PC-9 (cell line): ENCODE measurements at regions not wholly inside any gene's neighbourhood (a gene's known extent, or its start where the extent isn't known, plus 50 kb on each side); places are given as distances from the start of the nearest gene placed in this dataset.

Source experiments
- BruUV-seq: library from RNA; stranded (reverse); fragments of 400-500 nt; replicated peaks from 2 replicates; lab custom pipeline; 2021; lab: Mats Ljungman, UMichigan
- CTCF ChIA-PET: fragments of 300-600 bp; sonication (Branson Sonifier 250); formaldehyde crosslinking; loops from one replicate; lab custom pipeline; 2022; ENCODE audit warnings: antibody characterized with exemption; lab: Charles Lee
- POLR2A ChIA-PET: fragments of 300-600 bp; sonication (Branson Sonifier 250); formaldehyde crosslinking; loops from one replicate; lab custom pipeline; 2022; ENCODE audit warnings: antibody characterized with exemption; ENCODE audit not compliant: unreplicated experiment; lab: Charles Lee
- DNase-seq, 2 experiments: peaks; one replicate each; pipeline versions ENCODE4 v3.0.0 to v3.0.0-alpha.2; 2015 to 2022; ENCODE audit warnings: mixed read lengths in 1 of 2
- H2AFZ ChIP-seq: fragments of 200-600 bp; sonication (generic); 2 replicates; pipeline ENCODE4 v1.8.1; 2017; ENCODE audit warnings: antibody characterized with exemption
- H3F3A ChIP-seq: fragments of 200-600 bp; sonication (generic); 2 replicates; pipeline ENCODE4 v1.8.1; 2017; ENCODE audit warnings: antibody characterized with exemption, mild to moderate bottlenecking, low read depth; ENCODE audit not compliant: insufficient read depth
- H3K27ac ChIP-seq: fragments of 200-600 bp; sonication (generic); 2 replicates; pipeline ENCODE4 v1.6.1; 2016; ENCODE audit warnings: mixed run types
- H3K27me3 ChIP-seq: fragments of 200-600 bp; sonication (generic); 2 replicates; pipeline ENCODE4 v1.6.1; 2016; ENCODE audit warnings: low read depth, mixed run types; ENCODE audit not compliant: insufficient read depth
- H3K36me3 ChIP-seq: fragments of 200-600 bp; sonication (generic); 2 replicates; pipeline ENCODE4 v1.6.1; 2016; ENCODE audit warnings: low read depth, mixed run types
- H3K4me1 ChIP-seq: fragments of 200-600 bp; sonication (generic); replicated peaks from 2 replicates; pipeline ENCODE4 v1.6.1; 2016; ENCODE audit warnings: mixed run types; ENCODE audit not compliant: insufficient read depth
- H3K4me2 ChIP-seq: fragments of 200-600 bp; sonication (generic); 2 replicates; pipeline ENCODE4 v1.6.1; 2017; ENCODE audit warnings: mixed run types
- H3K4me3 ChIP-seq: fragments of 200-600 bp; sonication (generic); 2 replicates; pipeline ENCODE4 v1.6.1; 2016; ENCODE audit warnings: mixed run types
- H3K79me2 ChIP-seq: fragments of 200-600 bp; sonication (generic); 2 replicates; pipeline ENCODE4 v1.6.1; 2017; ENCODE audit warnings: low read depth, mixed run types
- H3K9me2 ChIP-seq: fragments of 200-600 bp; sonication (generic); 2 replicates; pipeline ENCODE4 v1.8.1; 2017; ENCODE audit warnings: mild to moderate bottlenecking; ENCODE audit not compliant: insufficient read depth
- H3K9me3 ChIP-seq: fragments of 200-600 bp; sonication (generic); 2 replicates; pipeline ENCODE4 v1.8.1; 2016; ENCODE audit warnings: low read depth; ENCODE audit not compliant: insufficient read depth
- H4K20me1 ChIP-seq: fragments of 200-600 bp; sonication (generic); 2 replicates; pipeline ENCODE4 v1.8.1; 2017; ENCODE audit not compliant: insufficient read depth
- CTCF ChIP-seq: fragments of 200-600 bp; sonication (generic); conservative IDR thresholded peaks from 2 replicates; pipeline ENCODE4 v1.6.1; 2017; ENCODE audit warnings: mixed run types, antibody characterized with exemption, mild to moderate bottlenecking, moderate library complexity
- EZH2 ChIP-seq: fragments of 200-600 bp; sonication (generic); IDR thresholded peaks from 2 replicates; pipeline ENCODE4 v1.8.0; 2017; ENCODE audit warnings: antibody characterized with exemption, low read depth
- intact Hi-C: fragments of 100-400 bp; cut with micrococcal nuclease; formaldehyde crosslinking; loops from one replicate; pipeline ENCODE4 v1.10.0; 2022; ENCODE audit not compliant: unreplicated experiment

GRCh38 chr20:56691325-56691998, 62.4 kb downstream of the TFAP2C start:
- DNase-seq = no peak
- H3K4me3 ChIP-seq = no peak overlapping the region
- H3F3A ChIP-seq = peaks cover 32% of the 10 kb centered on the region
- intact Hi-C loops = no loop called here
- ChIA-PET CTCF (no interaction called here), POLR2A (no interaction called here)
- H3K9me2 ChIP-seq = no peaks in the 10 kb centered on the region
- TF ChIP-seq EZH2 = no peak
- TF ChIP-seq CTCF = no peak
- no TSS peak for BruUV-seq
- H3K9me3 ChIP-seq = no peaks in the 10 kb centered on the region
- H3K36me3 ChIP-seq = no peaks in the 10 kb centered on the region
- no peaks in the 10 kb centered on the region for H3K27me3 ChIP-seq
- H3K27ac ChIP-seq = peak overlapping the region; percentile 99
- H3K79me2 ChIP-seq = peaks cover 11% of the 10 kb centered on the region; the same call in 1 of the 2 replicates
- H3K4me1 ChIP-seq = peaks cover 52% of the 10 kb centered on the region
- no peak overlapping the region for H2AFZ ChIP-seq
- no peaks in the 10 kb centered on the region for H4K20me1 ChIP-seq
- peak overlapping the region; percentile 69 for H3K4me2 ChIP-seq

GRCh38 chr20:56693217-56693616, 64.1 kb downstream of the TFAP2C start:
- Histone ChIP-seq H3K36me3 (no peaks in the 10 kb centered on the region), H3K4me3 (no peak overlapping the region), H2AFZ (no peak overlapping the region), H3K4me2 (no peak overlapping the region), H3K9me3 (no peaks in the 10 kb centered on the region), H3K9me2 (no peaks in the 10 kb centered on the region), H4K20me1 (no peaks in the 10 kb centered on the region), H3K27ac (no peak overlapping the region), H3K27me3 (no peaks in the 10 kb centered on the region), H3K79me2 (no peaks in the 10 kb centered on the region), H3F3A (peaks cover 36% of the 10 kb centered on the region), H3K4me1 (peaks cover 36% of the 10 kb centered on the region)
- ChIA-PET POLR2A (no interaction called here), CTCF (no interaction called here)
- TF ChIP-seq CTCF (no peak), EZH2 (no peak)
- no peak for DNase-seq
- intact Hi-C loops = no loop called here
- no TSS peak for BruUV-seq

GRCh38 chr20:56697476-56697875, 68.4 kb downstream of the TFAP2C start:
- Histone ChIP-seq H3K4me1 (no peaks in the 10 kb centered on the region), H2AFZ (no peak overlapping the region), H3K27me3 (no peaks in the 10 kb centered on the region), H3F3A (peaks cover 10% of the 10 kb centered on the region; the same call in 1 of the 2 replicates), H4K20me1 (no peaks in the 10 kb centered on the region), H3K36me3 (no peaks in the 10 kb centered on the region), H3K4me2 (no peak overlapping the region), H3K4me3 (no peak overlapping the region), H3K27ac (no peak overlapping the region), H3K79me2 (no peaks in the 10 kb centered on the region), H3K9me3 (no peaks in the 10 kb centered on the region), H3K9me2 (no peaks in the 10 kb centered on the region)
- ChIA-PET POLR2A (no interaction called here), CTCF (no interaction called here)
- no peak for TF ChIP-seq EZH2
- TF ChIP-seq CTCF = no peak
- intact Hi-C loops = no loop called here
- BruUV-seq = no TSS peak
- no peak for DNase-seq
